ENCODE measurements at regions not wholly inside any gene's neighbourhood (a gene's known extent, or its start where the extent isn't known, plus 50 kb on each side); places are given as distances from the start of the nearest gene placed in this dataset.

DNA sequence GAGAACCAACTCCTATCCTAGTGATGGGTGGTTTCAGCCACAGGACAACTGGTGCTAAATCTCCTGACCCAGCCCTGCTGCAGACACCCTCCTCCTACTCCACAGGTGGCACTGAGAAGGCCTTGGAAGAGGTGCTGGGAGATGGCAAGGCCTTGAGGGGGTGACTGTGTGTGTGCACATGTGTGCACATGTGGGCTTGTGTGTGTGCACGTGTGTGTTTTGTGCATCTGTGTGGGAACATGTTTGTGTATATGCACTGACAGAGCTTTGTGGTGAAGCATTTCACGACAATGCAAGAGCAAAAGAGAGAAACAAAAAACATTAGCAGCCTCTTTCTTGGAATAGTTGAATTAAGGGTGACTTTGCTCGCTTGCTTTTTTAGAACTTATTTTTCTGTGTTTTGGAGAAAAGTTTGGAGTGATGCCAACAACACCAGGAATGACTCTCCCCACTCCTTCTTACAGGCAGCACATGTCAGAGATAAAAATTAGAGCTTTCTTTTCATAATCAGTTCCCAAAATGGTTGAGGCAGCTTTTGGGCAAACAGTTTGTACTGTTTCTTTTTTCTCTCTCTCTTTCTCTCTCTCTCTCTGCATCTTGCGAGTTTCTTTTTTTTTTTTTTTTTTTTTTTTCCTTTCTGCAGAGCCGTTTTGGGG is 69.5 kb downstream of the SEC61G start:
- Histone ChIP-seq H3K36me3 (no peaks in the 10 kb centered on the region), H3K27me3 (no peaks in the 10 kb centered on the region), H3K9me3 (no peaks in the 10 kb centered on the region), H3K27ac (no peak overlapping the region), H3K4me1 (no peaks in the 10 kb centered on the region), H3K4me3 (no peak overlapping the region)
- TF ChIP-seq EP300 (IDR thresholded peaks at IDR 0.05) (no peak), POLR2AphosphoS5 (IDR thresholded peaks at IDR 0.05) (no peak), POLR2A (IDR thresholded peaks at IDR 0.05) (no peak)
- TF ChIP-seq, protein P1, sequence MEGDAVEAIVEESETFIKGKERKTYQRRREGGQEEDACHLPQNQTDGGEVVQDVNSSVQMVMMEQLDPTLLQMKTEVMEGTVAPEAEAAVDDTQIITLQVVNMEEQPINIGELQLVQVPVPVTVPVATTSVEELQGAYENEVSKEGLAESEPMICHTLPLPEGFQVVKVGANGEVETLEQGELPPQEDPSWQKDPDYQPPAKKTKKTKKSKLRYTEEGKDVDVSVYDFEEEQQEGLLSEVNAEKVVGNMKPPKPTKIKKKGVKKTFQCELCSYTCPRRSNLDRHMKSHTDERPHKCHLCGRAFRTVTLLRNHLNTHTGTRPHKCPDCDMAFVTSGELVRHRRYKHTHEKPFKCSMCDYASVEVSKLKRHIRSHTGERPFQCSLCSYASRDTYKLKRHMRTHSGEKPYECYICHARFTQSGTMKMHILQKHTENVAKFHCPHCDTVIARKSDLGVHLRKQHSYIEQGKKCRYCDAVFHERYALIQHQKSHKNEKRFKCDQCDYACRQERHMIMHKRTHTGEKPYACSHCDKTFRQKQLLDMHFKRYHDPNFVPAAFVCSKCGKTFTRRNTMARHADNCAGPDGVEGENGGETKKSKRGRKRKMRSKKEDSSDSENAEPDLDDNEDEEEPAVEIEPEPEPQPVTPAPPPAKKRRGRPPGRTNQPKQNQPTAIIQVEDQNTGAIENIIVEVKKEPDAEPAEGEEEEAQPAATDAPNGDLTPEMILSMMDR (IDR thresholded peaks at IDR 0.05), result no peak
- DNase-seq (no peak), ATAC-seq (ENCODE audit: low FRiP score in 2 of 2) (no peak)
- WGBS, 2 donors, result 53 to 61% methylated on average over 5 of the region's 5 CpGs

DNA sequence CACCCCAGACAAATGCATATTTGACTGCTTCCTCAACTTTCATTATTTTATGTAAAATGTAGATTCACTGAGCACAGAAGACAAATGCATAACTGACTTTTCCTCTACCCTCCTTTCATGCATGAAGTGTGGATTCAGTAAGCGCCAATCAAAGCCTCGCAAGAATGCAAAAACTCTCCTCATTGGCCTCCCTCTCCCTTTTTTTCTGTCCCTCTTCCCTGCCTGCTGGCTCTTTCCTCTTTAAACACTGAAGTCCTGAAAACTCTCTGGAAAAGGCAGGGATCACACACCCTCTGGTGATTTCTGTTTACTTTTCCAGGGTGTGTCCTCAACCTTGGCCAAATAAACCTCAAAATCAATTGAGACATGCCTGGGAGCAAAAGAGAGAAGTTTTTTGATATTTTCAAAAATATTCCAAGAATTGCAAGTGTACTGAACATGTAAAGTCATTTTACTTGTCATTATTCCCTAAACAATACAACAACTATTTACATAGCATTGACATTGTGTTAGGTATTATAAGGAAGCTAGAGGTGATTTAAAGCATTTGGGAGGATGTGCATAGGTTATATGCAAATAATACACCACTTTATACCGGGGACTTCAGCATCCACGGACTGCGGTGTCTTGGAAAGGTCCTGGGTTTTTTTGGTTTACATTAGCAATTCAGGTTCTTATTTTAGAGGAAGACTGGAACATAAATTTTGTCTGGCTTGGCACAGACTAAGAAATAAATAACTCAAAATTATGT is 71.4 kb downstream of the SEC61G start:
- no peaks in the 10 kb centered on the region for H3K27me3 ChIP-seq
- no peaks in the 10 kb centered on the region for H3K36me3 ChIP-seq
- DNase-seq (no peak), ATAC-seq (ENCODE audit: low FRiP score in 2 of 2) (no peak)
- no peak overlapping the region for H3K4me3 ChIP-seq
- H3K4me1 ChIP-seq, result no peaks in the 10 kb centered on the region
- no peak overlapping the region for H3K27ac ChIP-seq
- WGBS, 2 donors, result 60 to 77% methylated on average over 5 of the region's 5 CpGs
- TF ChIP-seq POLR2AphosphoS5 (IDR thresholded peaks at IDR 0.05), result no peak
- no peak for TF ChIP-seq EP300 (IDR thresholded peaks at IDR 0.05)
- TF ChIP-seq, protein P1 (IDR thresholded peaks at IDR 0.05), result no peak
- TF ChIP-seq POLR2A (IDR thresholded peaks at IDR 0.05), result no peak
- H3K9me3 ChIP-seq, result no peaks in the 10 kb centered on the region

DNA sequence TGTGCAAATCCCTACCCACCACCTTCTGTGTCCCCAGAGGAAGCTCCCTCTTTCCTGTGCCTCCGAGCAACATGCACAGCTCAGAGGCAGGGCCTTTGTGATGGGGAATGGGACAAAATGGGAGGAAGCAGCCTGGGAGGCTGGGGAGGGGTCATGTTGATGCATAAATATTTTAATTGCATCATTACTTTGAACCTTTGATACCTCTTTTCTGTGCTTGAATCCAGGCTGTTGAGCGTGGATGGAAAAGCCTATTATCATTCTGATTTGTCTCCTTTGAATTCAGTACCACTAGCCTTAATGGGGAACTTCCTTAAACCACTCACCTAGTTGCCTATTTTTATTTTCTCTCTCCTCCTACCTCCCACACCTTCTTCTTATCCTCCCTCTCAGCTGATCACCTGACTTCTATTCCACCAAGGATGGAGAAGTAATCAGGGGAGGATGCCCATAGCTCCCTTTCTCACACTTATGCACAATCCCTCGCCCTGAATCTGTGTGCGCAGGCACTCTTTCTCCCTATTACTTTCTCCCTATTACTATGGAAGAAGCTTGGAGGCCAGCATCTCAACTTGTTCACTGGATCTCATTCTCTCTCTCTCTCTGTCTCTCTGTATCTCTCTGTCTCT is 78.5 kb downstream of the SEC61G start:
- WGBS, 2 donors, result 64 to 70% methylated on average over 4 of the region's 4 CpGs
- ATAC-seq (ENCODE audit: low FRiP score in 2 of 2), result no peak

DNA sequence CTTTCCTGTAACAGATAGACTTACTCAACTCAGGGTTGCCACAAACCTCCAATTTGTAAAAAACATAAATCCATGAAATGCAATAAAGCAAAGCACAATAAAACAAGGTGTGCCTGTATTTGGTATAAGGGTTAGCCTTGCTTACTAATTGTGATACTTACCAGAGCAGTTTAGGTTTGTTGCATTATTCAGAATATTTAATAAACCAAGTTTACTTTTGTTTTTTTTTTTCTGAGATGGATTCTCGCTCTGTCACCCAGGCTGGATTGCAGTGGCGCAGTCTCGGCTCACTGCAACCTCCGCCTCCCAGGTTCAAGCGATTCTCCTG is 79.6 kb downstream of the SEC61G start:
- no peaks in the 10 kb centered on the region for H3K4me1 ChIP-seq
- 95 to 97% methylated on average over 5 of the region's 5 CpGs for WGBS, 2 donors
- no peak overlapping the region for H3K27ac ChIP-seq
- H3K9me3 ChIP-seq, result no peaks in the 10 kb centered on the region
- no peak for ATAC-seq (ENCODE audit: low FRiP score in 2 of 2)
- H3K36me3 ChIP-seq, result no peaks in the 10 kb centered on the region
- no peak overlapping the region for H3K4me3 ChIP-seq
- no peaks in the 10 kb centered on the region for H3K27me3 ChIP-seq
- DNase-seq, result no peak
- TF ChIP-seq, protein P1 (IDR thresholded peaks at IDR 0.05), result no peak
- TF ChIP-seq EP300 (IDR thresholded peaks at IDR 0.05) (no peak), POLR2AphosphoS5 (IDR thresholded peaks at IDR 0.05) (no peak), POLR2A (IDR thresholded peaks at IDR 0.05) (no peak)

More for the DNA sequence above, 78.5 kb downstream of the SEC61G start:
- Histone ChIP-seq H3K4me1 (no peaks in the 10 kb centered on the region), H3K27ac (no peak overlapping the region), H3K27me3 (no peaks in the 10 kb centered on the region), H3K36me3 (no peaks in the 10 kb centered on the region), H3K4me3 (no peak overlapping the region), H3K9me3 (no peaks in the 10 kb centered on the region)
- TF ChIP-seq POLR2AphosphoS5 (IDR thresholded peaks at IDR 0.05) (no peak), POLR2A (IDR thresholded peaks at IDR 0.05) (no peak), EP300 (IDR thresholded peaks at IDR 0.05) (no peak)
- TF ChIP-seq, protein P1 (IDR thresholded peaks at IDR 0.05), result no peak
- DNase-seq, result no peak

All from upper lobe of left lung (tissue), 6 donors.